ENCODE measurements at regions not wholly inside any gene's neighbourhood (a gene's known extent, or its start where the extent isn't known, plus 50 kb on each side); places are given as distances from the start of the nearest gene placed in this dataset.

DNA sequence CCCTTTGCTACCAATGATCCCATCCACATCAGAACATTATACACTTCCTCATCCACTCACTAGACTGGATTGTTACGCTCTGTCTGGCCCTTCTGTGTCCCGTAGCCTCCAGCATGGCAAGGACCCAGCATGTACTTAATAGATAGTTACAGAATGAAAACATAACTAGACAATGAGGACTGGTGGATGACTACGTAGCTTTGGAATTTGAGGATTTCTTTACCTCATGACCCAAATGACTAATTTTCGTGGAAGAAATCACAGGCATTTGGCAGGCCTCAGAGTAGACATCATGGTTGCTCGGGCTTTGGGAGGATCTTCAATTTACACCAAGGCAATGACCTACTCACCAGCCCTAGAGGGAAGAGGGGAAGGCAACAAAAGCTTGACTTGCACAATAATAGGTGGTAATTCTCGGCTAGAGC is 299.8 kb downstream of the TLE1 start:
- TF ChIP-seq POLR2AphosphoS5 (IDR thresholded peaks at IDR 0.05; ENCODE audit: borderline replicate concordance, low read depth, low read length) (no peak), EZH2 (IDR thresholded peaks at IDR 0.05) (no peak)
